Glutamatergic neuron (in vitro differentiated cells): ENCODE measurements at regions not wholly inside any gene's neighbourhood (a gene's known extent, or its start where the extent isn't known, plus 50 kb on each side); places are given as distances from the start of the nearest gene placed in this dataset.

ENCODE experiments used
- DNase-seq: peaks from one replicate; pipeline ENCODE4 v3.0.0; 2022
- H3K27ac Mint-ChIP-seq: one replicate; pipeline ENCODE4 v1.8.0; 2020; ENCODE audit warnings: mild to moderate bottlenecking, mixed read lengths, inconsistent platforms; ENCODE audit not compliant: unreplicated experiment
- H3K27me3 Mint-ChIP-seq: one replicate; pipeline ENCODE4 v1.8.0; 2020; ENCODE audit warnings: mild to moderate bottlenecking, moderate library complexity, mixed read lengths, inconsistent platforms; ENCODE audit not compliant: unreplicated experiment
- H3K36me3 Mint-ChIP-seq: one replicate; pipeline ENCODE4 v1.8.0; 2020; ENCODE audit warnings: mild to moderate bottlenecking, mixed read lengths, inconsistent platforms; ENCODE audit not compliant: unreplicated experiment
- H3K4me1 Mint-ChIP-seq: one replicate; pipeline ENCODE4 v1.8.0; 2020; ENCODE audit warnings: mild to moderate bottlenecking, low read depth, mixed read lengths, inconsistent platforms; ENCODE audit not compliant: unreplicated experiment
- H3K4me3 Mint-ChIP-seq: one replicate; pipeline ENCODE4 v1.8.0; 2020; ENCODE audit warnings: mild to moderate bottlenecking, mixed read lengths, inconsistent platforms; ENCODE audit not compliant: unreplicated experiment
- H3K9me3 Mint-ChIP-seq: one replicate; pipeline ENCODE4 v1.8.0; 2020; ENCODE audit warnings: mild to moderate bottlenecking, moderate library complexity, mixed read lengths, inconsistent platforms; ENCODE audit not compliant: unreplicated experiment
- TF ChIP-seq, protein P1 (sequence below): fragments of 200-600 bp; sonication (generic); IDR thresholded peaks from one replicate; pipeline ENCODE4 v1.5.0; 2021; ENCODE audit not compliant: partially characterized antibody, unreplicated experiment

DNA sequence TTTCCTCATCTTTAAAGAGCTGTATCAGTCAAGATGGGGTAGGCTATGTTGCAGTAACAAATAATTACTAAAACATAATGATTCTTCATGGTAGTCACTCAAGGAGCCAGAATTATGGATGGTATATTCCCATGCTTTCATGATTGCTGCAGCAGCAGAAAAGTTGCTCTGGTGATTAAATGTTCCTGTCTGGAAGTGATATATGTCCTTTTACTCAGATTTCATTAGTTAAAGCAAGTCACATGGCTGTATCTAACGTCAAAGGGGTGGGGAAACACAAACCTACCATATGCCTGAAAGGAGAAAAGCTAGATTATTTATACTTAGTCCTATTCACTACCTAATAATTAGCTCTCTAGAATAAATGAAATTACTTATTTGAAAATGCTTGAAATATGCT lies 594.7 kb downstream of the SOX5 start:
- no peak overlapping the region for H3K4me3 Mint-ChIP-seq
- DNase-seq, result no peak
- H3K27ac Mint-ChIP-seq, result no peak overlapping the region
- H3K4me1 Mint-ChIP-seq, result peaks cover 1% of the 10 kb centered on the region
- no peaks in the 10 kb centered on the region for H3K36me3 Mint-ChIP-seq
- TF ChIP-seq, protein P1, sequence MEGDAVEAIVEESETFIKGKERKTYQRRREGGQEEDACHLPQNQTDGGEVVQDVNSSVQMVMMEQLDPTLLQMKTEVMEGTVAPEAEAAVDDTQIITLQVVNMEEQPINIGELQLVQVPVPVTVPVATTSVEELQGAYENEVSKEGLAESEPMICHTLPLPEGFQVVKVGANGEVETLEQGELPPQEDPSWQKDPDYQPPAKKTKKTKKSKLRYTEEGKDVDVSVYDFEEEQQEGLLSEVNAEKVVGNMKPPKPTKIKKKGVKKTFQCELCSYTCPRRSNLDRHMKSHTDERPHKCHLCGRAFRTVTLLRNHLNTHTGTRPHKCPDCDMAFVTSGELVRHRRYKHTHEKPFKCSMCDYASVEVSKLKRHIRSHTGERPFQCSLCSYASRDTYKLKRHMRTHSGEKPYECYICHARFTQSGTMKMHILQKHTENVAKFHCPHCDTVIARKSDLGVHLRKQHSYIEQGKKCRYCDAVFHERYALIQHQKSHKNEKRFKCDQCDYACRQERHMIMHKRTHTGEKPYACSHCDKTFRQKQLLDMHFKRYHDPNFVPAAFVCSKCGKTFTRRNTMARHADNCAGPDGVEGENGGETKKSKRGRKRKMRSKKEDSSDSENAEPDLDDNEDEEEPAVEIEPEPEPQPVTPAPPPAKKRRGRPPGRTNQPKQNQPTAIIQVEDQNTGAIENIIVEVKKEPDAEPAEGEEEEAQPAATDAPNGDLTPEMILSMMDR, result no peak
- no peaks in the 10 kb centered on the region for H3K9me3 Mint-ChIP-seq
- H3K27me3 Mint-ChIP-seq, result no peaks in the 10 kb centered on the region

GRCh38 chr12:23356440-23356839 lies 593.0 kb downstream of the SOX5 start:
- no peaks in the 10 kb centered on the region for H3K36me3 Mint-ChIP-seq
- no peak for DNase-seq
- TF ChIP-seq, protein P1, result no peak
- no peak overlapping the region for H3K4me3 Mint-ChIP-seq
- no peaks in the 10 kb centered on the region for H3K27me3 Mint-ChIP-seq
- H3K4me1 Mint-ChIP-seq, result no peaks in the 10 kb centered on the region
- H3K9me3 Mint-ChIP-seq, result no peaks in the 10 kb centered on the region
- H3K27ac Mint-ChIP-seq, result no peak overlapping the region

GRCh38 chr12:23356927-23357708 lies 592.4 kb downstream of the SOX5 start:
- TF ChIP-seq, protein P1, result no peak
- Mint-ChIP-seq H3K4me1 (no peaks in the 10 kb centered on the region), H3K36me3 (no peaks in the 10 kb centered on the region), H3K27ac (no peak overlapping the region), H3K27me3 (no peaks in the 10 kb centered on the region), H3K9me3 (no peaks in the 10 kb centered on the region), H3K4me3 (no peak overlapping the region)
- no peak for DNase-seq

- Mint-ChIP-seq H3K4me1 (no peaks in the 10 kb centered on the region), H3K27me3 (no peaks in the 10 kb centered on the region), H3K27ac (no peak overlapping the region), H3K4me3 (no peak overlapping the region), H3K9me3 (no peaks in the 10 kb centered on the region), H3K36me3 (no peaks in the 10 kb centered on the region)
- DNase-seq, result no peak
- TF ChIP-seq, protein P1, result no peak
These were observed 589.3 kb downstream of the SOX5 start for GRCh38 chr12:23359975-23360701.

DNA sequence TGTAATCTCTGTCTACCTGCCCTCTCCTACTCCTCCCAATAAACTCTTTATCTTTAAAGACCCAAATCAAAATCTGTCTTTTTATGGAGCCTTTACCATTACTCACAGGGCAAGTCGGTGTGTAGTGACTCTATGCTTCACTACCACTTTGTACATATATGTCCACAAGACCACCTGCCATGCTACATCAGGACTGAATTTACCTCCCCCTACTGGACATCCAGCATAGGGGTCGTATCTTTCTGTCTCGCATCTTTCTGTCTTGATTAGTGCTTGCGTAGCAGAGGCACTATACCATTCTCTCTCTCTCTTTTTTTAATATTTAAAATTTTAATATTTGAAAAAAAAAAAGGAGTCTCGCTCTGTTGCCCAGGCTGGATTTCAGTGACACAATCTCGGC lies 587.5 kb downstream of the SOX5 start:
- Mint-ChIP-seq H3K36me3 (no peaks in the 10 kb centered on the region), H3K27me3 (no peaks in the 10 kb centered on the region), H3K4me1 (no peaks in the 10 kb centered on the region), H3K27ac (no peak overlapping the region), H3K9me3 (peaks cover 2% of the 10 kb centered on the region), H3K4me3 (no peak overlapping the region)
- DNase-seq, result no peak
- TF ChIP-seq, protein P1, result peak; percentile 50
